Liver (tissue), 7 donors: ENCODE measurements at regions not wholly inside any gene's neighbourhood (a gene's known extent, or its start where the extent isn't known, plus 50 kb on each side); places are given as distances from the start of the nearest gene placed in this dataset.

ENCODE experiments used
- DNase-seq: peaks from one replicate; pipeline ENCODE4 v3.0.0-alpha.2; 2017; ENCODE audit warnings: low spot score
- H3K27ac ChIP-seq, 2 donors: one replicate each; pipeline ENCODE4 v1.7.0; 2013; ENCODE audit warnings: inconsistent platforms in 2 of 2, low read length in 2 of 2, control low read depth in 1 of 2, low read depth in 1 of 2, mild to moderate bottlenecking in 1 of 2
- H3K27me3 ChIP-seq, 4 donors: one replicate each; pipeline versions ENCODE4 v1.6.1 to v1.7.0; 2013; ENCODE audit warnings: low read length in 3 of 4, inconsistent platforms in 1 of 4, mild to moderate bottlenecking in 1 of 4, moderate library complexity in 1 of 4; ENCODE audit not compliant: control insufficient read depth in 4 of 4, insufficient read depth in 4 of 4
- H3K36me3 ChIP-seq, 4 donors: one replicate each; pipeline versions ENCODE4 v1.6.1 to v1.7.0; 2013; ENCODE audit warnings: low read length in 3 of 4, mild to moderate bottlenecking in 3 of 4, low read depth in 1 of 4, moderate library complexity in 1 of 4; ENCODE audit not compliant: control insufficient read depth in 4 of 4, insufficient read depth in 3 of 4
- H3K4me1 ChIP-seq, 4 donors: one replicate each; pipeline versions ENCODE4 v1.6.1 to v1.7.0; 2013; ENCODE audit warnings: low read length in 3 of 4, mild to moderate bottlenecking in 3 of 4, moderate library complexity in 1 of 4; ENCODE audit not compliant: control insufficient read depth in 4 of 4, insufficient read depth in 4 of 4
- H3K4me3 ChIP-seq, 3 donors: one replicate each; pipeline versions ENCODE4 v1.6.1 to v1.7.0; 2013; ENCODE audit warnings: low read length in 3 of 3, control low read depth in 1 of 3, low read depth in 1 of 3, mild to moderate bottlenecking in 1 of 3
- H3K9ac ChIP-seq, 2 donors: one replicate each; pipeline ENCODE4 v1.7.0; 2013; ENCODE audit warnings: low read length in 2 of 2, mild to moderate bottlenecking in 2 of 2, moderate library complexity in 2 of 2, control low read depth in 1 of 2, low read depth in 1 of 2
- H3K9me3 ChIP-seq, 4 donors: one replicate each; pipeline versions ENCODE4 v1.6.1 to v1.7.0; 2013; ENCODE audit warnings: low read length in 3 of 4; ENCODE audit not compliant: control insufficient read depth in 4 of 4
- EGR1 ChIP-seq, 2 donors: IDR thresholded peaks; 2 replicates each; pipeline ENCODE4 v1.6.1; 2016 to 2018; ENCODE audit warnings: antibody characterized with exemption in 2 of 2, low read depth in 2 of 2
- FOXA2 ChIP-seq: IDR thresholded peaks from 2 replicates; pipeline ENCODE4 v1.6.1; 2016; ENCODE audit warnings: antibody characterized with exemption
- GABPA ChIP-seq, 2 donors: IDR thresholded peaks in 1 of 2; conservative IDR thresholded peaks in 1 of 2; 2 replicates each; pipeline ENCODE4 v1.6.1; 2016; ENCODE audit warnings: antibody characterized with exemption in 2 of 2, mild to moderate bottlenecking in 1 of 2, moderate library complexity in 1 of 2
- HNF4A ChIP-seq, 2 donors: conservative IDR thresholded peaks; 2 replicates each; pipeline ENCODE4 v1.6.1; 2016; ENCODE audit warnings: antibody characterized with exemption in 2 of 2, mild to moderate bottlenecking in 2 of 2
- HNF4G ChIP-seq: IDR thresholded peaks from 2 replicates; pipeline ENCODE4 v1.6.1; 2016; ENCODE audit warnings: antibody characterized with exemption
- JUND ChIP-seq, 2 donors: IDR thresholded peaks; 2 replicates each; pipeline ENCODE4 v1.6.1; 2016; ENCODE audit warnings: antibody characterized with exemption in 2 of 2
- MAX ChIP-seq: IDR thresholded peaks from 2 replicates; pipeline ENCODE4 v1.6.1; 2016; ENCODE audit warnings: antibody characterized with exemption
- RAD21 ChIP-seq, 2 donors: IDR thresholded peaks; 2 replicates each; pipeline ENCODE4 v1.6.1; 2016; ENCODE audit warnings: antibody characterized with exemption in 2 of 2, mild to moderate bottlenecking in 2 of 2
- RXRA ChIP-seq, 2 donors: IDR thresholded peaks; 2 replicates each; pipeline ENCODE4 v1.6.1; 2017 to 2018; ENCODE audit warnings: antibody characterized with exemption in 2 of 2, mild to moderate bottlenecking in 1 of 2
- SP1 ChIP-seq: IDR thresholded peaks from 2 replicates; pipeline ENCODE4 v1.6.1; 2018; ENCODE audit warnings: antibody characterized with exemption, mild to moderate bottlenecking
- TAF1 ChIP-seq: conservative IDR thresholded peaks from 2 replicates; pipeline ENCODE4 v1.6.1; 2016; ENCODE audit warnings: antibody characterized with exemption, mild to moderate bottlenecking
- YY1 ChIP-seq: IDR thresholded peaks from 2 replicates; pipeline ENCODE4 v1.6.1; 2016; ENCODE audit warnings: antibody characterized with exemption, mild to moderate bottlenecking
- WGBS: extraction: QIAGEN DNeasy Blood & Tissue Kit; methylation state at CpG from one replicate; pipeline ENCODE4 v1.1.7; 2013; 5-methylcytosine and 5-hydroxymethylcytosine counted together
- TF ChIP-seq, protein P1 (sequence below): IDR thresholded peaks from 2 replicates; pipeline ENCODE4 v1.6.1; 2016; ENCODE audit warnings: antibody characterized with exemption
- TF ChIP-seq, protein P2 (sequence below): IDR thresholded peaks from 2 replicates; pipeline ENCODE4 v1.6.1; 2016; ENCODE audit warnings: antibody characterized with exemption
- TF ChIP-seq, protein P3 (sequence below): IDR thresholded peaks from 2 replicates; pipeline ENCODE4 v1.6.1; 2016; ENCODE audit warnings: antibody characterized with exemption, mild to moderate bottlenecking
- donor health status: healthy.
- donor health status: healthy.
- donor health status: healthy.
- donor health status: healthy.

DNA sequence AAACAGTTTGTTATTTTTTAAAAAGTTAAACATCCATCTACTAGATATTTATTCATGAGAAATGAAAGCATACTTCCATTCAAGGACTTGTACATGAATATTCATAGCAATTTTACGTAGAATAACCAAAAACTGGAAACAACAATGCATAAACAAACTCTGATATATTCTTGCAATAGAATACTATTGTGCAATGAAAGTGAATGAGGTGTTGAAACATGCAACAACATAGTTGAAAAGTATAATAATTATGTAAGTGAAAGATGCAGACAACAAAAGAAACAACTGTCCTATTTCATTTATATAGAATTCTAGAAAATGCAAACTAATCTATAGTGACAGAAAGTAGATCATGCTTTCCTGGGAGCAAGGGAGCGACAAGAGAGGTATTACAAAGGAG, 206.6 kb upstream of the KLHL29 start:
- no peak overlapping the region for H3K27ac ChIP-seq
- no peaks in the 10 kb centered on the region for H3K9me3 ChIP-seq
- 90% methylated on average over 2 of the region's 2 CpGs for WGBS
- H3K27me3 ChIP-seq = no peaks in the 10 kb centered on the region
- peaks cover 0 to 5% (median under 1%) of the 10 kb centered on the region in 4 donors for H3K4me1 ChIP-seq
- TF ChIP-seq JUND (IDR thresholded peaks at IDR 0.05) = no peak
- TF ChIP-seq RAD21 (IDR thresholded peaks at IDR 0.05) = no peak
- TF ChIP-seq, protein P1, sequence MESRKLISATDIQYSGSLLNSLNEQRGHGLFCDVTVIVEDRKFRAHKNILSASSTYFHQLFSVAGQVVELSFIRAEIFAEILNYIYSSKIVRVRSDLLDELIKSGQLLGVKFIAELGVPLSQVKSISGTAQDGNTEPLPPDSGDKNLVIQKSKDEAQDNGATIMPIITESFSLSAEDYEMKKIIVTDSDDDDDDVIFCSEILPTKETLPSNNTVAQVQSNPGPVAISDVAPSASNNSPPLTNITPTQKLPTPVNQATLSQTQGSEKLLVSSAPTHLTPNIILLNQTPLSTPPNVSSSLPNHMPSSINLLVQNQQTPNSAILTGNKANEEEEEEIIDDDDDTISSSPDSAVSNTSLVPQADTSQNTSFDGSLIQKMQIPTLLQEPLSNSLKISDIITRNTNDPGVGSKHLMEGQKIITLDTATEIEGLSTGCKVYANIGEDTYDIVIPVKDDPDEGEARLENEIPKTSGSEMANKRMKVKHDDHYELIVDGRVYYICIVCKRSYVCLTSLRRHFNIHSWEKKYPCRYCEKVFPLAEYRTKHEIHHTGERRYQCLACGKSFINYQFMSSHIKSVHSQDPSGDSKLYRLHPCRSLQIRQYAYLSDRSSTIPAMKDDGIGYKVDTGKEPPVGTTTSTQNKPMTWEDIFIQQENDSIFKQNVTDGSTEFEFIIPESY = no peak
- no peak for TF ChIP-seq EGR1 (IDR thresholded peaks at IDR 0.05; ENCODE audit: low read depth in 2 of 2)
- TF ChIP-seq TAF1 = no peak
- no peak for TF ChIP-seq HNF4G
- no peak for TF ChIP-seq GABPA (IDR thresholded peaks at IDR 0.05 in 1 of 2, conservative IDR thresholded peaks at IDR 0.05 in 1 of 2)
- TF ChIP-seq, protein P2, sequence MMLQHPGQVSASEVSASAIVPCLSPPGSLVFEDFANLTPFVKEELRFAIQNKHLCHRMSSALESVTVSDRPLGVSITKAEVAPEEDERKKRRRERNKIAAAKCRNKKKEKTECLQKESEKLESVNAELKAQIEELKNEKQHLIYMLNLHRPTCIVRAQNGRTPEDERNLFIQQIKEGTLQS = no peak
- no peak for TF ChIP-seq HNF4A (conservative IDR thresholded peaks at IDR 0.05)
- no peak for TF ChIP-seq SP1
- TF ChIP-seq FOXA2 = no peak
- TF ChIP-seq RXRA (IDR thresholded peaks at IDR 0.05) = no peak
- H3K4me3 ChIP-seq = no peak overlapping the region
- no peak overlapping the region for H3K9ac ChIP-seq
- H3K36me3 ChIP-seq = no peaks in the 10 kb centered on the region
- DNase-seq = no peak

DNA sequence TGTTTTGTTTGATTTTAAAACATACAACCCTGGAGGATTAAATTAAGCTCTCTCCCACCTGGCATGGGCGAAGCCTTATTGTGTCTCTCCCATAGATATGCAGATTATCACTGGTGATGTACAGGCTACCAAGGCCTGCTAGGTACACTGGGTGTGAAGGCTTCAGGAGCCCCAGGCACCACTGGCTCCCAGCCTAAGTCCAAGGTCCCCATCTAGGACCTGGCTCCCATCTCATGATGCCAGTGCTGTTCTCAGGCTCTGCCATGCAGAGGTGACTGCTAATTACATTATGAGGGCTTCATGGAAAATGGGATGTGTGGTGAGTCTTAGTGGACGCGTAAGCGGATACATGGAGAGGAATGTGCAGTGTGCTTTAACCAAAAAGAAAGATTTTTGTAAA, 201.2 kb upstream of the KLHL29 start:
- 97% methylated on average over 4 of the region's 4 CpGs for WGBS
- no peaks in the 10 kb centered on the region for H3K9me3 ChIP-seq

GRCh38 chr2:23198316-23199114, 186.5 kb upstream of the KLHL29 start:
- Histone ChIP-seq H3K4me1 (peaks cover 0 to 41% (median 30%) of the 10 kb centered on the region in 4 donors), H3K36me3 (no peaks in the 10 kb centered on the region), H3K27ac (peak overlapping the region; percentile 85 to 86), H3K4me3 (peak overlapping the region; percentile 41 to 75 (median 66)), H3K9ac (peak overlapping the region; percentile 48 to 52), H3K27me3 (no peaks in the 10 kb centered on the region), H3K9me3 (no peaks in the 10 kb centered on the region)
- 35% methylated on average over 12 of the region's 12 CpGs for WGBS
- no peak for DNase-seq
- no peak for TF ChIP-seq JUND (IDR thresholded peaks at IDR 0.05)
- TF ChIP-seq, protein P1 = no peak
- peak in 1 of 2 donors; percentile 36 for TF ChIP-seq RAD21 (IDR thresholded peaks at IDR 0.05)
- TF ChIP-seq HNF4G = no peak
- TF ChIP-seq, protein P3, sequence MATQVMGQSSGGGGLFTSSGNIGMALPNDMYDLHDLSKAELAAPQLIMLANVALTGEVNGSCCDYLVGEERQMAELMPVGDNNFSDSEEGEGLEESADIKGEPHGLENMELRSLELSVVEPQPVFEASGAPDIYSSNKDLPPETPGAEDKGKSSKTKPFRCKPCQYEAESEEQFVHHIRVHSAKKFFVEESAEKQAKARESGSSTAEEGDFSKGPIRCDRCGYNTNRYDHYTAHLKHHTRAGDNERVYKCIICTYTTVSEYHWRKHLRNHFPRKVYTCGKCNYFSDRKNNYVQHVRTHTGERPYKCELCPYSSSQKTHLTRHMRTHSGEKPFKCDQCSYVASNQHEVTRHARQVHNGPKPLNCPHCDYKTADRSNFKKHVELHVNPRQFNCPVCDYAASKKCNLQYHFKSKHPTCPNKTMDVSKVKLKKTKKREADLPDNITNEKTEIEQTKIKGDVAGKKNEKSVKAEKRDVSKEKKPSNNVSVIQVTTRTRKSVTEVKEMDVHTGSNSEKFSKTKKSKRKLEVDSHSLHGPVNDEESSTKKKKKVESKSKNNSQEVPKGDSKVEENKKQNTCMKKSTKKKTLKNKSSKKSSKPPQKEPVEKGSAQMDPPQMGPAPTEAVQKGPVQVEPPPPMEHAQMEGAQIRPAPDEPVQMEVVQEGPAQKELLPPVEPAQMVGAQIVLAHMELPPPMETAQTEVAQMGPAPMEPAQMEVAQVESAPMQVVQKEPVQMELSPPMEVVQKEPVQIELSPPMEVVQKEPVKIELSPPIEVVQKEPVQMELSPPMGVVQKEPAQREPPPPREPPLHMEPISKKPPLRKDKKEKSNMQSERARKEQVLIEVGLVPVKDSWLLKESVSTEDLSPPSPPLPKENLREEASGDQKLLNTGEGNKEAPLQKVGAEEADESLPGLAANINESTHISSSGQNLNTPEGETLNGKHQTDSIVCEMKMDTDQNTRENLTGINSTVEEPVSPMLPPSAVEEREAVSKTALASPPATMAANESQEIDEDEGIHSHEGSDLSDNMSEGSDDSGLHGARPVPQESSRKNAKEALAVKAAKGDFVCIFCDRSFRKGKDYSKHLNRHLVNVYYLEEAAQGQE = peak; percentile 66
- peak; percentile 7 for TF ChIP-seq SP1
- TF ChIP-seq EGR1 (IDR thresholded peaks at IDR 0.05; ENCODE audit: low read depth in 2 of 2) = no peak
- TF ChIP-seq YY1 = no peak
- TF ChIP-seq MAX = no peak

More for the DNA sequence above, 201.2 kb upstream of the KLHL29 start:
- Histone ChIP-seq H3K4me3 (no peak overlapping the region), H3K36me3 (peaks cover 0 to 3% (median 1%) of the 10 kb centered on the region in 4 donors), H3K27ac (no peak overlapping the region), H3K27me3 (no peaks in the 10 kb centered on the region), H3K9ac (no peak overlapping the region), H3K4me1 (peaks cover 0 to 9% (median 3%) of the 10 kb centered on the region in 4 donors)
- no peak for DNase-seq
- TF ChIP-seq GABPA (IDR thresholded peaks at IDR 0.05 in 1 of 2, conservative IDR thresholded peaks at IDR 0.05 in 1 of 2) (no peak), RAD21 (IDR thresholded peaks at IDR 0.05) (no peak), FOXA2 (no peak)
